Skeletal muscle tissue (tissue), 3 donors: ENCODE measurements at regions not wholly inside any gene's neighbourhood (a gene's known extent, or its start where the extent isn't known, plus 50 kb on each side); places are given as distances from the start of the nearest gene placed in this dataset.

Experiments used
- H3K27ac ChIP-seq: one replicate; pipeline ENCODE4 v1.7.0; 2013; ENCODE audit warnings: mild to moderate bottlenecking, low read depth, low read length, inconsistent platforms
- H3K27me3 ChIP-seq, 3 donors: one replicate each; pipeline ENCODE4 v1.7.0; 2013; ENCODE audit warnings: low read length in 3 of 3; ENCODE audit not compliant: control insufficient read depth in 3 of 3, insufficient read depth in 3 of 3
- H3K36me3 ChIP-seq, 3 donors: one replicate each; pipeline ENCODE4 v1.7.0; 2013; ENCODE audit warnings: low read length in 3 of 3; ENCODE audit not compliant: control insufficient read depth in 3 of 3, insufficient read depth in 3 of 3
- H3K4me1 ChIP-seq, 3 donors: one replicate each; pipeline ENCODE4 v1.7.0; 2013; ENCODE audit warnings: low read length in 3 of 3, mild to moderate bottlenecking in 3 of 3; ENCODE audit not compliant: control insufficient read depth in 3 of 3, insufficient read depth in 3 of 3
- H3K4me3 ChIP-seq, 3 donors: one replicate each; pipeline ENCODE4 v1.7.0; 2013; ENCODE audit warnings: low read length in 3 of 3
- H3K9ac ChIP-seq, 3 donors: one replicate each; pipeline ENCODE4 v1.7.0; 2013; ENCODE audit warnings: low read length in 3 of 3, mild to moderate bottlenecking in 3 of 3, moderate library complexity in 2 of 3, low read depth in 1 of 3
- H3K9me3 ChIP-seq, 3 donors: one replicate each; pipeline ENCODE4 v1.7.0; 2013; ENCODE audit warnings: low read length in 3 of 3; ENCODE audit not compliant: control insufficient read depth in 3 of 3
- donor health status: Osteomylitis.

DNA sequence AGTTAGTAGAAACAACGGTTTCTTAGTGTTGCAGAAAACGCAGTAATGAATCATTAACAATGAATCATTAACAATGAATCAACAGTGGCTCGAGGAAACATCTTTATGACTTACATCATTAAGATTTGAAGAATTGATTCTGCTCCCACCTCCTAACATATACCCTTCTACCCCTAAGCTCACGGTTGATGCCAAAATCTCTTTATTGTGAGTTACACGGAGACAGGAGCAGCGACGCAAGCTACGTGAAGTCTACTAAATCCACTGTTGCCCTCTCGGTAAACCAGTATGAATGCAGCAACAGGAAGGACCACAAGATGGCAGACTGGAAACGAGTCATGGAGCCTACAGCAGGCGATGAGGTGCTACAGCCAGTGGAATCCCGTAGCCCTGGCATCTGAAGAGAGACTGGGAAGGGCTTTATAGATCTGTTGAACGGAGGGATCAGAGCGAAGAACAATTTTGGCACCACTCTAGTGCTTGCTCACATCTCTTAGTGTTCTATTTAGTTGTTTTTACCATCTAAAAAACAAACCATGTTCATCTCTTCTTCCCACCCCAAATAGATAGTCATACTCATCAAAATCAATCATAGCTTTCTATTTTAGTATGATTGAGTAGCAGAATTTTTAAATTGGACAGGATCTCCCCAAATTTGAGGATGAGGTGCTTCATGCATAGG, 332.7 kb downstream of the DUSP6 start:
- peak overlapping the region in 2 of 3 donors; percentile 47 to 54 for H3K9ac ChIP-seq
- H3K27me3 ChIP-seq = no peaks in the 10 kb centered on the region
- H3K4me3 ChIP-seq = peak overlapping the region; percentile 37 to 79 (median 65)

DNA sequence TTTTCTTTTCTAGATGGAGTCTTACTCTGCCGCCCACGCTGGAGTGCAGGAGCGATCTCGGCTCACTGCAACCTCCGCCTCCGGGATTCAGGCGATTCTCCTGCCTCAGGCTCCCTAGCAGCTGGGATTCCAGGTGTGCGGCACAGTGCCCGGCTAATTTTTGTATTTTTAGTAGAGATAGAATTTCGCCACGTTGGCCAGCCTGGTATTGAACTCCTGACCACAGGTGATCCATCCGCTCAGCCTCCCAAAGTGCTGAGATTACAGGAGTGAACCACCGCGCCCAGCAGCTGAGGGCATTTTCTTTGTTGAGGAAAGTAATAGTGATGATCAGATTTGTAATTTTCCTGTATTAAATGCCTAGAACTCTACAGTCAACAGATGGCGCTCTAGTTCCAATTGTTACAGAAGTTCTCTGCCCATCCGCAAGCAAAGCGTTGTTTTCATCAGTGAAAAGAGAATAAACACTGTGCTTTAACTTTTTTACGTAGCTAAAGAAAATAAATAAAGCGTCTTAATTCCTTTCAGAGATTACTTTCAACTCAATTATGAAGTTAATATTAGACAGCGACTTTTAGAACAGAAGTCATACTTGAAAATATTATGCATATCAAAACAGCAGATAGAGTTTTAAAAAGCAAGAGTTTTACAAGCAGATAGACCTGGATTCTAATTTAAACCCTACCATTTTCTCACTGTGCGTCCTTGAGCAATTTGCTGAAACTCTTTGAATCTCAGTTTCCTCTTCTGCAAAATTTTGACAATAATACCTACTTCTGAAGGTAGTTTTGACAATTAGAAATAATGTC, 335.1 kb downstream of the DUSP6 start:
- Histone ChIP-seq H3K9ac (no peak overlapping the region), H3K9me3 (no peaks in the 10 kb centered on the region), H3K27ac (no peak overlapping the region), H3K4me1 (peaks cover 0 to 3% (median 0%) of the 10 kb centered on the region in 3 donors), H3K27me3 (no peaks in the 10 kb centered on the region), H3K36me3 (no peaks in the 10 kb centered on the region), H3K4me3 (no peak overlapping the region)

More for the DNA sequence above, 332.7 kb downstream of the DUSP6 start:
- Histone ChIP-seq H3K4me1 (peaks cover 0 to 3% (median 0%) of the 10 kb centered on the region in 3 donors), H3K9me3 (no peaks in the 10 kb centered on the region), H3K27ac (no peak overlapping the region), H3K36me3 (no peaks in the 10 kb centered on the region)

DNA sequence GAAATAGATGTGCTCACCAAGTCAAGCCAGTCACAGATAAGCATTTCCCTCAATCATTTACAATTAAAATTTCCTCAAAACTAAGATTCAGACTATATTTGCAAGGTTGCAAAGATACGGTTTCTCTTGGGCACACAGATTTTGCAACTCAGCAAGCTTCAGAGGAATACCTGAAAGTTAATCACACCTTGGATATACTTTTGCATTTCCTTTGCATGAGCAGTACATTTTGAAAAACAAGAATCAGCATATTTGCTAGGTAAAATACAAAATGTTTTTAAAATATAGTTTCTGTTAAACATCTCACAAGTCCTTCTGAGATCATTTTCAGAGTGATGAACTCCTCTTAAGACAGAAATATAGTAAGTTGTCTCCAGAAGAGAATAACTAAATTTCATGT, 336.9 kb downstream of the DUSP6 start:
- H3K27me3 ChIP-seq = no peaks in the 10 kb centered on the region
- H3K27ac ChIP-seq = no peak overlapping the region
- H3K36me3 ChIP-seq = no peaks in the 10 kb centered on the region
- peaks cover 0 to 1% (median 0%) of the 10 kb centered on the region in 3 donors for H3K9me3 ChIP-seq
- peaks cover 0 to 3% (median 0%) of the 10 kb centered on the region in 3 donors for H3K4me1 ChIP-seq
- no peak overlapping the region for H3K9ac ChIP-seq
- H3K4me3 ChIP-seq = no peak overlapping the region

GRCh38 chr12:88998421-88998820, 353.9 kb downstream of the DUSP6 start:
- no peaks in the 10 kb centered on the region for H3K36me3 ChIP-seq
- no peak overlapping the region for H3K9ac ChIP-seq
- no peak overlapping the region for H3K4me3 ChIP-seq
- H3K27me3 ChIP-seq = no peaks in the 10 kb centered on the region
- no peaks in the 10 kb centered on the region for H3K4me1 ChIP-seq
- no peak overlapping the region for H3K27ac ChIP-seq
- H3K9me3 ChIP-seq = no peaks in the 10 kb centered on the region

GRCh38 chr12:88996200-88996788, 356.0 kb downstream of the DUSP6 start:
- H3K9me3 ChIP-seq = no peaks in the 10 kb centered on the region
- no peaks in the 10 kb centered on the region for H3K27me3 ChIP-seq
- no peak overlapping the region for H3K9ac ChIP-seq

DNA sequence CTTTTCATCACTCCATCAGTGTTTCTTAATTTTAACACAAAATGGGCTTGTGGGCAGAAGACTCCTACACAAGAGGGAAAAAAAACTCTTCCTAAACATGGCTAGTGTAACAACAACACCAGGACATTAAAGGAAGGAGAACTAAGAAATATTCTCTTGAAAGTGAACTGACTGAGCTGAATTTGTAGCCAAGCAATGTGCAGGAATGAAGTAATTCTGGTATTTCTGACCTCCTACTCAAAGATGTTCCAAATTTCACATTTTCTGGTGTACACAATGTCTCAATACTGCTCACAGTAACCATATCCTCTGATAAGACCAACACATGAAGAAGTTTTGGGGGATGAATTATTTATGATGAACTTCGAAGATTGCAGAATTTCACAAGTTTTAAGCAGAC, 357.3 kb downstream of the DUSP6 start:
- Histone ChIP-seq H3K9me3 (no peaks in the 10 kb centered on the region), H3K27ac (no peak overlapping the region), H3K9ac (no peak overlapping the region), H3K4me1 (no peaks in the 10 kb centered on the region), H3K27me3 (no peaks in the 10 kb centered on the region), H3K4me3 (no peak overlapping the region), H3K36me3 (no peaks in the 10 kb centered on the region)

More at GRCh38 chr12:88996200-88996788, 356.0 kb downstream of the DUSP6 start:
- Histone ChIP-seq H3K36me3 (no peaks in the 10 kb centered on the region), H3K27ac (no peak overlapping the region), H3K4me1 (no peaks in the 10 kb centered on the region), H3K4me3 (no peak overlapping the region)

- no peak overlapping the region for H3K27ac ChIP-seq
- no peak overlapping the region for H3K9ac ChIP-seq
- H3K4me3 ChIP-seq = no peak overlapping the region
Observed at GRCh38 chr12:88994537-88994936, 357.8 kb downstream of the DUSP6 start.

DNA sequence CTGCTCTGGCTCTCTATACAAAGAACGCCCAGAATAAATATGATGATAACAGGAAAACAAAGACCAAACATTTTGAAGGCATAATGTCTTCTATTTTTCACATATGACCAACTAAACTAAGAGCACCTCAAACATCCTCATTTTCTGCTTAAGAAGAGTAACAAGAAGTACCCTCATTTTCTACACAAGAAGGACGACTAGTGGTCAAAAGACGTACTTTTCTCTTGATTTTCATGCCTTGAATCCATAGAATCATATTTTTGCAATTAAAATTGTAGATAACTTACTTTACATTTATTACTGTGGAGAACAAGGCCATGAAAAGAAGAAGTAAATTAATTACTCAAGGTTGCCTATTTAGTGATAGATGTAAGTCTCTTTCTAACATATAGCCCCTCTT, 358.6 kb downstream of the DUSP6 start:
- Histone ChIP-seq H3K27ac (no peak overlapping the region), H3K9me3 (no peaks in the 10 kb centered on the region), H3K4me1 (no peaks in the 10 kb centered on the region), H3K27me3 (no peaks in the 10 kb centered on the region), H3K4me3 (no peak overlapping the region), H3K36me3 (no peaks in the 10 kb centered on the region), H3K9ac (no peak overlapping the region)

More at GRCh38 chr12:88994537-88994936, 357.8 kb downstream of the DUSP6 start:
- Histone ChIP-seq H3K9me3 (no peaks in the 10 kb centered on the region), H3K27me3 (no peaks in the 10 kb centered on the region), H3K36me3 (no peaks in the 10 kb centered on the region), H3K4me1 (no peaks in the 10 kb centered on the region)

DNA sequence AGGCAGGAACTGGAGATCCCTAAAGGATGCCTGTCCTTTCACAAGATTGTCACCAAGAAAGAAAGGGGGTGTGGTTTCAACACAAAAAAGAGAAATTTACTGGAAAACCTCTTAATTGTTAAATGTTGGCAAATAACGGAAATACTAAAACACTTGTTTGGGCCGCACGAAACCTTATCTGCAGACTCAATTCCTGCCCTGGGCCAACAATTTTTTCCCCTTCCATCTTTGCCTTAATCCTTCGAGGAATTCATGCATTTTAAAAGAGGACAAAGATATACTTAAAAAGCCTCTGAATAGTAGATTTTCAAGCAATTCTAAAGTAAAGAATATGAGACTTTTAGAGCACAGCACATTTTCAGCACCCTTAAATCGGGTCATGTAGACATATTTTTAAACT, 366.2 kb downstream of the DUSP6 start:
- Histone ChIP-seq H3K27me3 (no peaks in the 10 kb centered on the region), H3K36me3 (no peaks in the 10 kb centered on the region), H3K27ac (no peak overlapping the region), H3K4me1 (peaks cover 0 to 4% (median 0%) of the 10 kb centered on the region in 3 donors), H3K9ac (no peak overlapping the region), H3K9me3 (no peaks in the 10 kb centered on the region), H3K4me3 (no peak overlapping the region)

- no peaks in the 10 kb centered on the region for H3K9me3 ChIP-seq
- no peaks in the 10 kb centered on the region for H3K36me3 ChIP-seq
- H3K27me3 ChIP-seq = no peaks in the 10 kb centered on the region
- H3K4me1 ChIP-seq = peaks cover 0 to 4% (median 0%) of the 10 kb centered on the region in 3 donors
- no peak overlapping the region for H3K27ac ChIP-seq
- H3K4me3 ChIP-seq = no peak overlapping the region
- no peak overlapping the region for H3K9ac ChIP-seq
Observed at GRCh38 chr12:88985631-88986030, 366.7 kb downstream of the DUSP6 start.
